ENCODE measurements at regions not wholly inside any gene's neighbourhood (a gene's known extent, or its start where the extent isn't known, plus 50 kb on each side); places are given as distances from the start of the nearest gene placed in this dataset.

- CTCF ChIA-PET = no interaction called here
- Histone ChIP-seq H3K27me3 (ENCODE audit: control insufficient read depth, insufficient read depth, low read length) (peaks cover 30% of the 10 kb centered on the region), H3K9me3 (ENCODE audit: control insufficient read depth, insufficient read depth, low read length) (no peaks in the 10 kb centered on the region), H3K4me3 (ENCODE audit: low read depth, low read length) (no peak overlapping the region), H3K27ac (ENCODE audit: low read depth, low read length) (no peak overlapping the region)
- POLR2A ChIA-PET = no interaction called here
- no peak for DNase-seq (ENCODE audit: low read depth, low spot score)
- TF ChIP-seq CTCF (IDR thresholded peaks at IDR 0.05; ENCODE audit: low read depth, low read length) = no peak
Measured at GRCh38 chr15:77698481-77698880, 65.8 kb upstream of the LINGO1 start.

- no peaks in the 10 kb centered on the region for H3K9me3 ChIP-seq (ENCODE audit: control insufficient read depth, insufficient read depth, low read length)
- H3K27ac ChIP-seq (ENCODE audit: low read depth, low read length) = no peak overlapping the region
- ChIA-PET POLR2A (no interaction called here), CTCF (no interaction called here)
- peaks cover 30% of the 10 kb centered on the region for H3K27me3 ChIP-seq (ENCODE audit: control insufficient read depth, insufficient read depth, low read length)
- DNase-seq (ENCODE audit: low read depth, low spot score) = no peak
- H3K4me3 ChIP-seq (ENCODE audit: low read depth, low read length) = no peak overlapping the region
- TF ChIP-seq CTCF (IDR thresholded peaks at IDR 0.05; ENCODE audit: low read depth, low read length) = no peak
Measured at GRCh38 chr15:77697893-77698292, 65.2 kb upstream of the LINGO1 start.

- Histone ChIP-seq H3K4me3 (ENCODE audit: low read depth, low read length) (no peak overlapping the region), H3K27me3 (ENCODE audit: control insufficient read depth, insufficient read depth, low read length) (peaks cover 30% of the 10 kb centered on the region), H3K9me3 (ENCODE audit: control insufficient read depth, insufficient read depth, low read length) (no peaks in the 10 kb centered on the region), H3K27ac (ENCODE audit: low read depth, low read length) (no peak overlapping the region)
- ChIA-PET CTCF (no interaction called here), POLR2A (no interaction called here)
- no peak for TF ChIP-seq CTCF (IDR thresholded peaks at IDR 0.05; ENCODE audit: low read depth, low read length)
- DNase-seq (ENCODE audit: low read depth, low spot score) = no peak
Measured at GRCh38 chr15:77696871-77697270, 64.2 kb upstream of the LINGO1 start.

GRCh38 chr15:77695961-77696582 lies 63.4 kb upstream of the LINGO1 start:
- ChIA-PET CTCF (no interaction called here), POLR2A (no interaction called here)
- Histone ChIP-seq H3K9me3 (ENCODE audit: control insufficient read depth, insufficient read depth, low read length) (no peaks in the 10 kb centered on the region), H3K27me3 (ENCODE audit: control insufficient read depth, insufficient read depth, low read length) (peaks cover 32% of the 10 kb centered on the region), H3K4me3 (ENCODE audit: low read depth, low read length) (no peak overlapping the region), H3K27ac (ENCODE audit: low read depth, low read length) (no peak overlapping the region)
- TF ChIP-seq CTCF (IDR thresholded peaks at IDR 0.05; ENCODE audit: low read depth, low read length) = no peak
- DNase-seq (ENCODE audit: low read depth, low spot score) = no peak

- POLR2A ChIA-PET = no interaction called here
- H3K27me3 ChIP-seq (ENCODE audit: control insufficient read depth, insufficient read depth, low read length) = peaks cover 32% of the 10 kb centered on the region
- no peak for TF ChIP-seq CTCF (IDR thresholded peaks at IDR 0.05; ENCODE audit: low read depth, low read length)
- no peak overlapping the region for H3K4me3 ChIP-seq (ENCODE audit: low read depth, low read length)
- no peak overlapping the region for H3K27ac ChIP-seq (ENCODE audit: low read depth, low read length)
- no peak for DNase-seq (ENCODE audit: low read depth, low spot score)
- no peaks in the 10 kb centered on the region for H3K9me3 ChIP-seq (ENCODE audit: control insufficient read depth, insufficient read depth, low read length)
- CTCF ChIA-PET = no interaction called here
Measured at GRCh38 chr15:77695548-77695947, 62.8 kb upstream of the LINGO1 start.
